HG03432 (cell line): ENCODE measurements at regions not wholly inside any gene's neighbourhood (a gene's known extent, or its start where the extent isn't known, plus 50 kb on each side); places are given as distances from the start of the nearest gene placed in this dataset.

ENCODE experiments used
- ATAC-seq: cut with Tn5 transposase; IDR thresholded peaks from one replicate; pipeline ENCODE4 v1.9.1; 2021; ENCODE audit warnings: mild to moderate bottlenecking, moderate library complexity; ENCODE audit not compliant: unreplicated experiment

- ATAC-seq, result no peak
Observed at GRCh38 chr6:22043284-22043962, 253.4 kb downstream of the PRL start.

- peak; percentile 42 for ATAC-seq
Observed at GRCh38 chr6:22045261-22045912, 251.4 kb downstream of the PRL start.

GRCh38 chr6:22049002-22049401 lies 247.8 kb downstream of the PRL start:
- no peak for ATAC-seq

- no peak for ATAC-seq
Observed at GRCh38 chr6:22053391-22053997, 243.3 kb downstream of the PRL start.

GRCh38 chr6:22056398-22056797 lies 240.4 kb downstream of the PRL start:
- ATAC-seq, result no peak

GRCh38 chr6:22057962-22058361 lies 238.9 kb downstream of the PRL start:
- ATAC-seq, result no peak

GRCh38 chr6:22059126-22059525 lies 237.7 kb downstream of the PRL start:
- no peak for ATAC-seq

- ATAC-seq, result no peak
Observed at GRCh38 chr6:22059946-22060345, 236.9 kb downstream of the PRL start.

- peak; percentile 71 for ATAC-seq
Observed at GRCh38 chr6:22062807-22063408, 233.9 kb downstream of the PRL start.

- ATAC-seq, result no peak
Observed at GRCh38 chr6:22064558-22064957, 232.3 kb downstream of the PRL start.

- ATAC-seq, result no peak
Observed at GRCh38 chr6:22067122-22067521, 229.7 kb downstream of the PRL start.

GRCh38 chr6:22067671-22068070 lies 229.2 kb downstream of the PRL start:
- ATAC-seq, result no peak

- peak; percentile 69 for ATAC-seq
Observed at GRCh38 chr6:22068561-22069305, 228.1 kb downstream of the PRL start.

GRCh38 chr6:22069306-22069800 lies 227.5 kb downstream of the PRL start:
- no peak for ATAC-seq

- ATAC-seq, result no peak
Observed at GRCh38 chr6:22071270-22072041, 225.4 kb downstream of the PRL start.

GRCh38 chr6:22072949-22073348 lies 223.9 kb downstream of the PRL start:
- no peak for ATAC-seq

- no peak for ATAC-seq
Observed at GRCh38 chr6:22073516-22074198, 223.2 kb downstream of the PRL start.

- ATAC-seq, result no peak
Observed at GRCh38 chr6:22078288-22078687, 218.5 kb downstream of the PRL start.

GRCh38 chr6:22078802-22079545 lies 217.9 kb downstream of the PRL start:
- no peak for ATAC-seq
